GM18499 (cell line): ENCODE measurements at regions not wholly inside any gene's neighbourhood (a gene's known extent, or its start where the extent isn't known, plus 50 kb on each side); places are given as distances from the start of the nearest gene placed in this dataset.

ENCODE experiments used
- ATAC-seq: cut with Tn5 transposase; IDR thresholded peaks from one replicate; pipeline ENCODE4 v1.9.1; 2021; ENCODE audit warnings: moderate number of reproducible peaks; ENCODE audit not compliant: insufficient read depth, unreplicated experiment

DNA sequence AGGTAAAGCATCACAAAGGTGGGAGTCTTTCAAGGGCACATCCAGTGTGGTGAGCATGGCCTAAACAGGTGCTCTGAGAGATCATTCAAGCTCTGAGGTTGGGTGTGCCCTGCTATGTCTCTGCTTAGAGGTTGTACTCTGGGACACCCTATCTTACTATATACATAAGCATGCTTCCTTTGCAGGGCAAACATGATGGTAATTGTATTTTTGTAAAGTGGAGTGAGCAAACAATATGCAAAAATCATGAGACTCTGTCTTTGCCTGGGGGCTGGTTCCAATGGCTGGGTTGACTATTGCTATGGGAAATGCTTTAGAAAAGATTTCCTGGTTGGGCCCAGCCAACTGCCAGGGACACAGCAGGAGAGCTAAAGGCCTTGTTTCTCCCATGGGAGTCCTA, 315.1 kb upstream of the TLE3 start:
- ATAC-seq: no peak

DNA sequence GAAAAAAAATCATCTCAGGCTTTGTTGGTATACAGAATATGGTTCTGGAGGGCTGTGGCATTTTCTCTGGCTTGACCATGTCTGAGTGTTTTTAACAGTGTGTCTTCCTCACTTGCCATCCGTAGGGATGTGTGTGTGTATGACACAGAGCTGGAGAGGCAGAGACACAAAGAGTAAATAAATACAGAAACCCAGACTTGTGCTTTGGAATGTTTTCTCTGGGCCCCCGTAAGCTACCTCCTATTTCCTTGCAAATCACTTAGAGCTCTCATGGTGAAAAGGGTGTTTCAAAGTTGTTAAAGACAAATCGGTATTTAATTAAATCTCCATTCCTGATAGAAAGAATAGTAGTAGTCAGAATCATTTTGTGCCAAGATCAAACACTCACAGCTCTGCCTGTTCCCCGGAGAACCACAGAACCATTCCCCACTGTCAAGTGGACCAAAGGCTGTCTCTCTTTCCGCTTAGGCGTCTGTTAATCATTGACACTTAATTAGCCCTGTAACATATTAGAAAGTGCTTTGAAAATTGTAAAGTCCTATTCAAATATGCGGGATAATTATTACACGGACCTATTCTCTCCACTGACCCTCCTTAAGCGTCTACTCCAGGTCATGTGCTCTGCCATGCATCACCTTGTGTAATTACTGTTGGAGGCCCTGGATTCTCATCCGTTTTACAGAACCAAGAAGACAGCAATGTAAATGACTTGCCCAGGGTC, 313.6 kb upstream of the TLE3 start:
- no peak for ATAC-seq

DNA sequence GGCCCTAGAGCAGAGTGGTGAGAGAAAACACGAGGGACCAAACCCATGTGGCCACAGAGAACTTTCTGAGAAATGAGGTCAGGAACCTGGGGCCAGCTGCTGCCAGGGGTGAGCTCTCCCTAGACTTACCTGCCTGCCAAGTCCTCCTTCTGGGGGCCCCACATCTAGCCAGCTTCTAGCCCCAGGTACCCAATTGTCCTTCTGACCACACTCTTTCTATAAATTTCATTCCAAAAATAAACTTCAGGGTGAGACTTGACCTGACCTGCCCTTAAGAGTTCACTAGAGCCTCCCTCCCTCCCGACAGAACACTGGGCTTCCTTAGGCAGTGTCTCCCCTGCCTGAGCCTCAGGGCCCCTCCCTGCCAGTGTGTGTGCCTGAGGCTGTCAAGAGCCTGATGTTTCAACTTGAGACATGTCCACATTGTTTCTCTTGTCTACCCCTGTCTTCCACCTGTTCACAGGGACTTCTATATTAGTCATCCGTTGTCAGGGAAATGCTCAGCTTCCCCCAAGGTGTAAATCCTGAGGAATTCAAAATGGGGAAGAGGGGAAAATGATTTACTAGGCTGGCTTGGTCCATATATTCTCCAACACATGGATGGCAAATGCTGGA, 312.8 kb upstream of the TLE3 start:
- ATAC-seq: no peak

DNA sequence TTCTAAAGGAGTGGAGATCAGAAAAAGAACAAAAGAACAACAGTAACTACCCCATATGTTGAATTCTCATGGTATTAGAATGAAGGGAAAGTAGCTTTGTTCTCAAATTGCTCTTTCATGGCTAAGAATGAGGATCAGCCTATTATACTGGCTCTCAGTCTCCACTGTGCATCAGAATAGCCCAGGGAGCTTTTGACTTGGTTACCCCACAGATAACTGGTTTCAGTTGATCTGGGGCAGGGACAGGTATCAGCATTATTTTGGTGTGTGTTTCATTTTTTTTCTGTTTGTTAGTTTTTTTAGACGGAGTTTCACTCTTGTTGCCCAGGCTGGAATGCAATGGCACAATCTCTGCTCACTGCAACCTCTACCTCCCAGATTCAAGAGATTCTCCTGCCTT, 311.7 kb upstream of the TLE3 start:
- no peak for ATAC-seq

DNA sequence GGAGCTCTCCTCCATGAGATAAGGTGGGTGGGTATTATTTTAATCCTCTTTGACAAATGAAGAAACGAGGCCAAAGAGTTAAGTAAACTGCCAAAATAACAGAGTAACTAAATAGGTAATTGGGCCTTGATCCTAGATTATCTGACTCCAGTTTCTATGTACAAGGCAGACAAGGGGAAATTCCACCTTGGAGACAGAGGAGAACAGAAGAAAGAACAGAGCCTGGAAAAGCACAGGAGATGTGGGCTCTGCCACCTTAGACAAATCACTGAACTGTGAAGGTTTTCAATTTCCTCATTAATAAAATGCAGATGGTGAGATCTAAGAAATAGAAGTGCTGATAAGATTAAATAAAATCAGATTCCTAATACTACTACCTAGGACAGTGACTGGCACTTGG, 310.2 kb upstream of the TLE3 start:
- ATAC-seq: no peak

DNA sequence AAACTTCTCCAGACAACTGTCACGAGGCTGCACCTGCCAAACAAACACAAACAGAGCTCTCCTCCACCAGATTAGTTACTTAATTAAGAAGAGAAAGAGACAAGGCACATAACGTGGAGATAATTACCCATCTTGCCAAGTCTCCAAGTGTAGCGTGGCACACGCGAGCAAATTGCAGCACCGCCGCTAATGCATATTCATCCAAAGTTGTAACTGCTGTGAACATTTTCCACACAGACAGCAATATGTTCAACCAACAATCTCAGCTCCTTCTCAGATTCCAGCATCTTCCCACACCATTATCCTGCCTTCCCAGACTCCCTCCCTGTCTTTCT, 309.6 kb upstream of the TLE3 start:
- ATAC-seq: no peak

DNA sequence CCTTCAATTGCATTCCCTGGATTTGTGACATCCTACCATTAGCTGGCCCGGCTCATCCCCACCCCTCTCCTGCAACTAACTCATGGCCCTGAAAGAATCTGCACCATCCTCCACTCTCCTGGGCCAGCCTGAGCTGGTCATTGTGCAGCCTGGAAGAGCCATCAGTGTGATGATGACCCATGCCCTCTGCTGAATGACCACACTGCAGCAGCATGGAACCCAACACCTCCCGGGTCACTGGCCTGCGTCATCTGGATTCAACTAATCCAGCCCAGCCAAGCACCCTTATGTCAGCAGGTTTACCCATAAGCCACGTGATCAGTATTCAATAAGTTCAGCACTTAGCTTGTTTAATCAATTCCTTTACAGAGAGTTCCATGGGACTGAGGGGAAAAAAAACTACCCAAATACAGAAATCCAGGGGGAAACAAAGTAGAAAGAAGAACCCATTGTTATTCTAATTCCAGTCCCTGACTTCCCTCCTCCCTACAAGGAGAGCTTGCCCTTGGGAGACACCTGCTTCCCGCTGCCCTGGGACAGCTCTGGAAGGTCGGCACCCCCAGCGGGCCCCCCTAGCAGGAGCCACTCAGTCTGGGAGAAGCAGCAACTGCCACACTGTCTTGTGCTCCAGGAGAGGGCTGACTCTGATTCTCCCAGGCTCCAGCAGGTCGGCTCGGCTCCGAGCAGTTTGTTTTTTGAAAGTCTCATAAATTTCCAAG, 309.1 kb upstream of the TLE3 start:
- no peak for ATAC-seq

DNA sequence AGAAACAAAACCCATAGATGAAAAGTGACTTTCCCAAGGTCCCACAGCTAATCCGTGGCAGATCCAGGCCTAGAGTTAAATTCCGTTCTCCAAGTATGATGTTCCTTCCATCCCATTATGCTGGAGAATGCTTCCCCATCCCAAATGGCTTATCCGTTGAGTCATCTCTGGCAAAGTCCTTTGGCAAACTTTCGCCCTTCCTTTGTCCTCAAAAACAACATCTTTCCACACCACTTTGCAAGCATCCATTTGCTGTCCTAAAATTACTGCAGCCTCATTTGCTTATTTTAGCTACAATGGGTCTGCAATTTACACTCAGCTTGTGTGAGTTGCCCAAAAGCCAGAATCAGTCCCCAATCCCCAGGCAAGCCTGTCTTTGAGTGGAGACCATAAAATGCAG, 304.0 kb upstream of the TLE3 start:
- ATAC-seq: no peak

DNA sequence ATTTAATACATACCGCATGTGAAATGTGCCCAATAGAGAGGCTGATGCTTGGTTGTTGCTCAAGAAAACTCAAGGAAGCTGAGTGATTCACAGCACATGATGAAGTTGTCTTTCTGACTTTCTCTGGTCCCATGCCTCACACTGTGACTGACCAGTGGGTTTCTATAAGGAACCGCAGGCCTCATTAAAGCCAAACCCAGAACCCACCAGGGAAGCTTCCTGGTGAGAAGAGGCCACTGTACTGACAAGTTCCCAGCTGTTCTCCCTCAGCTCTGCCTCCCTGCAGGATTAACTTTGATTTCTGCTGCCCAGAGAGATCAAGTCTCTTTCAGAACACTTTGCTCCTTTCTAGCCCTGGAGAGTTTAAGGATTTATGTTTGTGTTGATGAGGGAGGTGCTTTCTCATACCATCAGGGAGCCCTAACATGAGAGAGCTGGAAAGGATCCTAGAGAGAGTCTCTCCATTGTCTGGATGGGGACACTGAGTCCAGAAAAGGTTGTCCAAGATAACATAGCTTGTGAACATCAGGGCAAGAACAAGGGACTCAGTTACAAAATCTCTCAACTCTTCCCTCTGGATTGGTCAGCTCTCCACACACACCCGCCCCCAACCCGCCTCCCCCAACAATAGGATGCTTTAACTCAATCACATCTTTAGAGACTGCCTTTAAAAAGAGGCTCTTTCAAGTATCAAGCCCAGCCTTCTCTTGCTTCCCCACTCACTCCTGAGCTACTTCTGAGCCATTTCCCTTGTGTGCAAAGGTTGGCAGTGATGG, 303.2 kb upstream of the TLE3 start:
- no peak for ATAC-seq

DNA sequence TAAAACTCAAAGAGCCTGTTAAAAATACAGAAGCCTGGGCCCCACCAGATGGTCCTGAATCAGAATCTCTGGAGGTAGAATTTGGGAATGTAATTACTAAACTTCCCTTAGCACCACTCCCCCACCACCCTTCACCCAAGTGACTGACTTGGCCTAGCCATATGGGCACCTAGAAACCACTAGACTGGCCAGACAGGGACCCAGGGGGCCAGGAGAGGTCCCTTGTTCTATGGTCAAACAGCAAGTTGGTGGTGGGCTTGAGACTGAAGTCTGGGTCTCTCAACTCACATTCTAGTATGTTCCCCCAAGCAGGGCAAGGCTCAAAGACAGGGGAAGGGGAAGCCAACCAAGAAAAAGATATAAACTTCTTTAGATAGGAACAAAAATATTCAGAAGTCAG, 301.5 kb upstream of the TLE3 start:
- no peak for ATAC-seq

DNA sequence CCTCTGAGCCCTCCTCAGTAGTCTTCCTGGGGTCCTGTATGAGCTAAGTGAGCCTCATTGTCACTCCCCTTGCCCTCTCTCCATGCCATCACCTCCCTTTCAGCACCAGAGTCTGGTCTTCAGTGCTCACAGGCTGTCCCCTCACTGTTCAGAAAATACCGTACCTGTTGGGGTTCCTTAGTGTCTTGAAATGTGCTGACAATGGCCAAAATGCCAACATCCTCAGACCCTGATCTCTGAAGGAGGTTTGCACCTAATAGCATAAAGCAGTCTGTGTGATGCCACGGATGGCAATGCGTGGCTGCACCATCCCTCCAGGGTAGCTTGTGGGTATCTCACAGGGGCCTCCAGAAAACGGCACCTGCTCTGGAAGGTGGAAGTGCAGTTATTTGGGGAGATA, 301.0 kb upstream of the TLE3 start:
- no peak for ATAC-seq

DNA sequence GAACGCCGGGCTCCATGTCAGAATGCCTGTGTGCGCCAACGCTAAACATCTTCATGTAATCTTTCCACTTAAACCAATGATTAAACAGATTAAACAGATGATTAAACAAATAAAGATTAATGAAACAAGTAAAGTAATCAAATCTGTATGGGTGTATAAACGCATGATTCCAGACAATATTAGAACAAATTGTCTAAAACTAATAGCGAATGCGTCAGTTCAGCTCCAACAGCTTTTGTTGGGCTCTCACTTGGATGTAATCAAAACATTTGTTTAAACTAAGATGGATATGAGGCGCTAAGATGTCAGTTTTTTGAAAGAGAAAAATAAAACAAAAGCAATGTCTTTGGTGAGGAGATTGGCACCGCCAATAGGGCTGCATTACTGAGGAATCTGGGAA, 299.1 kb upstream of the TLE3 start:
- no peak for ATAC-seq

DNA sequence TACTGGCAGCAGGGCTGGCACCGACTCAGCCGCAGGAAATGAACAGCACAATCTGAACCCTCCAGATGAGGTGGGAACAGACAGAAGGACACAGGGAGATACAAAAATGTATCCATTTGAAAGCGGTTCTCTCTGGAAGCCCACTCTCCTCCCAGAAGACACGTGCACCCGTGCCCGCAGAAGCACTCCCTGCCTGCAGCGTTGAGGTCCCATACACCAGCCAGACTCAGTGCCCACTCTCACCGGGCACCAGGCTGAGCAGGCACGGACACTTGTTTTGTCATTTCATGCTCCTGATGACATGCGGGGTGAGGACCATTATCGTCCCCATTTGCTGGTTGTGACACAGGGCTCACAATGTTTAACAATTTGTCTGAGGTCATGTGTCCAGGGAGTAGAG, 297.4 kb upstream of the TLE3 start:
- ATAC-seq: no peak

DNA sequence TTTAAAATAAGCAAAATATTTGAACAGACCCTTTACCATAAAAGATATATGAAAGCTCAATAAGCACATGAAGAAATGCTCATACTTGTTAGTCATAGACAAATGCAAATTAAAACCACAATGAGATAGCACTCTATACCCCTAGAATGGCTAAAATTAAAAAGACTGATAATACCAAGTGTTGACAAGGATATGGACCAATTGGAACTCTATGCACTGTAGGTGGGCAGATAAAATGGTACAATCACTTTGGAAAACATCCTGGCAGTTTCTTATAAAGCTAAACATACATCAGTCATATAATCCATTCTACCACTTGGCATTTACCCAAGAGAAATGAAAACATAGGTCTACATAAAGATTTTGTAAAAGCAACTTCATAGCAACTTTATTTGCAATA, 293.0 kb upstream of the TLE3 start:
- ATAC-seq: no peak

DNA sequence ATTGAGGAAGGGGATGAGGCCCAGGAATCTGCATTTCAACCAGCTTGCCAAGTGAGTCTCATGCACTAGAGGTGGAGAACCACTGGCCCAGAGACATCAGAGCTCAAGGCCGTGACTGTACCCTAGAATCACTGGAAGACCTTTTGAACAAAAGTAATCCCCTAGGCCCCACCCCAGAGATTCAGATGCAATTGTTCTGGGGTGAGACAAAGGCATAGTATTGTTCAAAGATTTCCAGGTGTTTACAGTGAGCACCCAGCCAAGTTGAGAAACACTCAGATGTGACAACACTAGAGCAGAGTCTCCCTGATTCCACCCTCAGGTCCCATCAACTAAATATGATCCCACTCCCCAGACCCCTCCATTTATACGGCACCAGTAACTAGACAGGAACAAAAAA, 290.3 kb upstream of the TLE3 start:
- ATAC-seq: no peak

DNA sequence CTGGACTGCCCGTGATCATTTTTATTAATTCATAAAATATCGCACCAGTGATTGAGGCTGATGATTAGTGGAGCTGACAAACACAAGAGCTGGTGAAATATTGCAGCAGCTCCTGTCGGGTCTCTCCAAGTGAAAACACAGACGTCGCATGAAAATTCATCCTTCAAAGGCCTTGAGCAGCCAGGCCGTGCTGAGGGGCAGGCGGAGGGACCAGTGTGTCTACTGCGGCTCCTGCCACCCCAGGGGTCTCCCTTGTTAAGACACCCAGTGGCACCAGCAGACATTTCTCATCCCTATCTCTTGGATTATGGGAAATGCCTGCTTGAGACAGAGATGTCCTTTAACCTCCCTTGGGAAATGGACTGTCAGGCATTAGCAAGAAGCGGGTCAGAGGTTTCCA, 289.4 kb upstream of the TLE3 start:
- ATAC-seq: no peak

DNA sequence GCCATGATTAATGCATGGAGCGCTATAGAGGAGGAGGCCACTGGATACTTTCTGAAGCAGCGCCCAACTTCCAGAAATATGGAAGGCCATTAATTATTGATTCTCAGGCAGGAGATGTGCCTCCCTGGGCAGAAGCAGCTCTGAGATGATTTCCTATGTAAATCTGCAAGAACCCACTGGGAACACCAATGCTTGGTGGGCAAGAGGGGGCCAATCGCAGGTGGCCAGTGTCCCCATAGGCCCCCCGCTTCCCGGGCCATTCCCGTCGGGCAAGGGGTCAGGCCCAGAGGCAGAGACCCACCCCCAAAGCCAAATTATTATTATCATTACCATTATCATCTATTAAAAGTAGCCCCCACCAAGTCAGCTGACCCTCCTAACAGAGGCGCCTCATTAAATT, 288.0 kb upstream of the TLE3 start:
- no peak for ATAC-seq

DNA sequence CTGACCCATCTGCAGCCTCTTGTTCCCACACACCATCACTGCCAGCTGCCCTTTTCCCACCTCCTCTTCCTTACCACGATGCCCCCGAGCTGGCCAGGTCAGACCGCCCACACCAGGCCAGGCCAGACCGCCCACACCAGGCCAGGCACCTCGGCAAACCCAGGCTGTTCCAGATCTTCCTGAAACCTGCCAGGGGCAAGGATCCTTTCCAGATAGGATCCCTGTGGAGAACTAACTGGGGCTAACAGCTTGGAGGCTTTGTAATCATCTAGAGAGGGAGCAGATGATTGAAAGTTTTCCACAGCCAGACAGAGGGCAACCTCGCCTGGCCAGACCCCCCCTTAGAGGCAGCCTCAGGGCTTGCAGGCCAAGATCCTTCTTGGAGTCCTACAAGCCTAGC, 287.3 kb upstream of the TLE3 start:
- ATAC-seq: no peak

DNA sequence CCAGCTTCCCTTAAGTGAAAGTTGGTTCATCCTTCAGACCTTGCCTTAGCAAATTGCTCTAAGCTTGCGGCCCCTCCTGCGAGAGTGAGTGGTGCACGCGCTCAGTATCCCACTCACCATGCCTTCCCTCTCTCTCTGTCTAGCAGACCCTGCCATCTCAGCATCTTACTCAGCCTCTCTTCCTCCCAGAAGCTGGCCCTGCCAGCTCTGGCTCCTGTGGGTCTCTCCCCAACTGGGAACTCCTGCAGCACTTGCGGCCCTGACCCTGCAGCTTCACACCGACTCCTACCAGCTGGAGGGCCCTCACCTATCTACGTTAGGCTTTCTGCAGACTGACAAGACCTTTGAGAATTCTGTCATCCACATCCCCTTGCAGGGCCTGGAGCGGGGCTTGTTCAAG, 286.1 kb upstream of the TLE3 start:
- ATAC-seq: no peak

DNA sequence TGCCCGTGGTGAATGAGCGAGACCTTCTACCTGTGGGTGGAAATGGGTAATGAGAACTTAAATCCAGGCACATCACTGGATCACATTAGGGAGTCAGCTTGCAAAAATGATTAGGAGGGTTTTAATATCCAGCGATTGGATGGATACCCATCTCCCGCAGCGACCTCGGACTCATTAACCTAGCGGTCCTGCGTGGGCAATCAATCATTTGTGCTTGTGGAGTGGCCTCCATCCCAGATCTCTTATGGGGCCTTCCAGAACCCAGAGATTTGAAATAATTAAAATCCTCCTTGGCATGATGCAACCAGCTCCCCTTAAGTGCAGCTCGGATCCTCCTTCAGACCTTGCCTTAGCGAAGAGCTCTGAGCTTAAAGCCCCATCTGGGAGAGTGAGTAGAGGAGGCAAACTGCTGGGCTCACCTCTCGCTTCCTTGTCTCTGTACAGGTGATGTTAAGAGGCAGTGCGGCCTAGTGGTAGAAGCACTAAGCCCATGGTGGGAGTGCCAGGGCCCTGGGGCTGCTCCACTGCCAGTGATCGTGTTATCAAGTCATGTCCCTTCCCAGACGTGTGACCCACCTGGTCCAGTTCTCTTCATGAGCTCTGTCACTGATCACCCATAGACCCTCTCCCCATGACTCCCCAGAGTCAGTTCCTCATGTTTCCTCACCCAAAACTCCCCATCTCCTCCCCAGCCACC, 285.2 kb upstream of the TLE3 start:
- no peak for ATAC-seq
